Keratinocyte (primary cell): ENCODE measurements at regions not wholly inside any gene's neighbourhood (a gene's known extent, or its start where the extent isn't known, plus 50 kb on each side); places are given as distances from the start of the nearest gene placed in this dataset.

Experiments
- DNase-seq: peaks from one replicate; pipeline ENCODE4 v3.0.0-alpha.2; 2011; ENCODE audit warnings: low read depth, missing footprints, low spot score
- FAIRE-seq: peaks from 2 replicates; lab custom pipeline; 2011; peaks lifted over from hg19 to GRCh38; lab: Jason Lieb, UNC
- H2AFZ ChIP-seq: 2 replicates; pipeline ENCODE4 v1.6.0; 2012; ENCODE audit warnings: low read length, control low read depth, inconsistent platforms; ENCODE audit not compliant: control insufficient read depth
- H3K27ac ChIP-seq: 2 replicates; pipeline ENCODE4 v1.5.1; 2011; ENCODE audit warnings: low read length; ENCODE audit not compliant: control insufficient read depth, insufficient read depth
- H3K27me3 ChIP-seq: 3 replicates; pipeline ENCODE4 v1.6.0; 2011; ENCODE audit warnings: low read length; ENCODE audit not compliant: control insufficient read depth, insufficient read depth; ENCODE audit errors: extremely low read depth
- H3K36me3 ChIP-seq, 2 experiments: 2 replicates in 1 of 2; 3 replicates in 1 of 2; pipeline ENCODE4 v1.5.1; 2011; ENCODE audit warnings: low read length in 2 of 2, mild to moderate bottlenecking in 1 of 2; ENCODE audit not compliant: control insufficient read depth in 2 of 2, insufficient read depth in 2 of 2; ENCODE audit errors: extremely low read depth in 1 of 2
- H3K4me1 ChIP-seq: 3 replicates; pipeline ENCODE4 v1.5.1; 2011; ENCODE audit warnings: low read length; ENCODE audit not compliant: control insufficient read depth, insufficient read depth; ENCODE audit errors: extremely low read depth
- H3K4me2 ChIP-seq: 3 replicates; pipeline ENCODE4 v1.6.0; 2011; ENCODE audit warnings: low read depth, low read length; ENCODE audit not compliant: control insufficient read depth, insufficient read depth; ENCODE audit errors: extremely low read depth
- H3K4me3 ChIP-seq, 3 experiments: fragments of 200-600 bp in 1 of 3; sonication (generic) in 1 of 3; 2 replicates in 2 of 3; 3 replicates in 1 of 3; pipeline ENCODE4 v1.5.1; 2011 to 2016; ENCODE audit warnings: low read length in 3 of 3, mild to moderate bottlenecking in 3 of 3, control low read depth in 2 of 3, inconsistent platforms in 1 of 3, low read depth in 1 of 3, mixed read lengths in 1 of 3, mixed run types in 1 of 3, moderate library complexity in 1 of 3; ENCODE audit not compliant: control insufficient read depth in 2 of 3, insufficient read depth in 2 of 3; ENCODE audit errors: extremely low read depth in 1 of 3
- H3K79me2 ChIP-seq: 2 replicates; pipeline ENCODE4 v1.6.0; 2012; ENCODE audit warnings: low read length; ENCODE audit not compliant: control insufficient read depth, insufficient read depth
- H3K9ac ChIP-seq: 3 replicates; pipeline ENCODE4 v1.6.0; 2011; ENCODE audit warnings: low read length; ENCODE audit not compliant: control insufficient read depth, insufficient read depth; ENCODE audit errors: extremely low read depth
- H3K9me1 ChIP-seq: 3 replicates; pipeline ENCODE4 v1.6.0; 2011; ENCODE audit warnings: low read length; ENCODE audit not compliant: control insufficient read depth, insufficient read depth; ENCODE audit errors: extremely low read depth
- H3K9me3 ChIP-seq: 2 replicates; pipeline ENCODE4 v1.5.1; 2012; ENCODE audit warnings: low read depth, low read length; ENCODE audit not compliant: control insufficient read depth
- H4K20me1 ChIP-seq: 3 replicates; pipeline ENCODE4 v1.6.0; 2011; ENCODE audit warnings: low read length; ENCODE audit not compliant: control insufficient read depth, insufficient read depth; ENCODE audit errors: extremely low read depth
- CTCF ChIP-seq, 3 experiments: IDR thresholded peaks in 1 of 3; conservative IDR thresholded peaks in 1 of 3; optimal IDR thresholded peaks in 1 of 3; 2 replicates in 2 of 3; 3 replicates in 1 of 3; pipeline versions ENCODE3 to v1.5.1; 2011; ENCODE audit warnings: low read length in 3 of 3, mild to moderate bottlenecking in 3 of 3, moderate library complexity in 2 of 3, control low read depth in 1 of 3, inconsistent platforms in 1 of 3; ENCODE audit not compliant: insufficient read depth in 2 of 3; ENCODE audit errors: extremely low read depth in 1 of 3
- EZH2 ChIP-seq: IDR thresholded peaks from one replicate; pipeline ENCODE4 v1.6.1; 2012; ENCODE audit warnings: inconsistent platforms, mild to moderate bottlenecking, low read length, moderate library complexity
- dilution Hi-C: fragments of 300-500 bp; cut with MboI; formaldehyde crosslinking; loops from one replicate; pipeline ENCODE4 v1.7.0; 2020; ENCODE audit warnings: low sequenced_read_pairs; ENCODE audit not compliant: extremely low pct_ligation_motif_present

GRCh38 chr6:9044426-9044825 is 609.1 kb upstream of the SLC35B3 start:
- dilution Hi-C loops = no loop called here

GRCh38 chr6:9040718-9041117 is 605.4 kb upstream of the SLC35B3 start:
- no peak for FAIRE-seq
- dilution Hi-C loops = no loop called here

More at GRCh38 chr6:9044426-9044825, 609.1 kb upstream of the SLC35B3 start:
- no peaks in the 10 kb centered on the region for H3K27me3 ChIP-seq
- H3K9me3 ChIP-seq = no peaks in the 10 kb centered on the region
- H3K79me2 ChIP-seq = no peaks in the 10 kb centered on the region
- no peak for TF ChIP-seq EZH2
- H3K4me2 ChIP-seq = no peak overlapping the region
- H3K4me1 ChIP-seq = no peaks in the 10 kb centered on the region
- H3K9me1 ChIP-seq = no peaks in the 10 kb centered on the region
- DNase-seq (no peak), FAIRE-seq (no peak)
- no peaks in the 10 kb centered on the region for H4K20me1 ChIP-seq
- H2AFZ ChIP-seq = no peak overlapping the region
- H3K36me3 ChIP-seq = no peaks in the 10 kb centered on the region
- no peak overlapping the region for H3K4me3 ChIP-seq
- H3K27ac ChIP-seq = no peak overlapping the region
- no peak overlapping the region for H3K9ac ChIP-seq

More at GRCh38 chr6:9040718-9041117, 605.4 kb upstream of the SLC35B3 start:
- no peak for DNase-seq
- Histone ChIP-seq H3K9me1 (no peaks in the 10 kb centered on the region), H4K20me1 (no peaks in the 10 kb centered on the region), H3K9me3 (no peaks in the 10 kb centered on the region), H3K4me3 (no peak overlapping the region), H3K79me2 (no peaks in the 10 kb centered on the region), H3K27ac (no peak overlapping the region), H3K27me3 (no peaks in the 10 kb centered on the region), H3K36me3 (no peaks in the 10 kb centered on the region), H3K4me2 (no peak overlapping the region), H2AFZ (no peak overlapping the region), H3K9ac (no peak overlapping the region), H3K4me1 (no peaks in the 10 kb centered on the region)
- no peak for TF ChIP-seq CTCF (optimal IDR thresholded peaks at IDR 0.05 in 1 of 3, IDR thresholded peaks at IDR 0.05 in 1 of 3, conservative IDR thresholded peaks at IDR 0.05 in 1 of 3; ENCODE audit: extremely low read depth in 1 of 3, insufficient read depth in 2 of 3, low read length in 3 of 3)
- TF ChIP-seq EZH2 = no peak
